Gastrocnemius medialis (tissue), 4 donors: ENCODE measurements at regions not wholly inside any gene's neighbourhood (a gene's known extent, or its start where the extent isn't known, plus 50 kb on each side); places are given as distances from the start of the nearest gene placed in this dataset.

Experiments used
- CTCF ChIP-seq, 5 experiments: fragments of 450-650 bp in 3 of 5; fragments of 200-600 bp in 2 of 5; sonication (generic) in 2 of 5; IDR thresholded peaks in 4 of 5; conservative IDR thresholded peaks in 1 of 5; 1 replicate in 4 of 5; 2 replicates in 1 of 5; pipeline ENCODE4 v1.5.1; 2016 to 2019; ENCODE audit warnings: antibody characterized with exemption in 5 of 5, mild to moderate bottlenecking in 3 of 5, moderate library complexity in 3 of 5
- POLR2A ChIP-seq, 2 donors: fragments of 450-650 bp; IDR thresholded peaks; one replicate each; pipeline ENCODE4 v1.6.1; 2017; ENCODE audit warnings: antibody characterized with exemption in 2 of 2, mild to moderate bottlenecking in 2 of 2, moderate library complexity in 2 of 2

- TF ChIP-seq CTCF (IDR thresholded peaks at IDR 0.05 in 4 of 5, conservative IDR thresholded peaks at IDR 0.05 in 1 of 5) (no peak), POLR2A (IDR thresholded peaks at IDR 0.05) (no peak)
These were observed 112.2 kb upstream of the TACR1 start for GRCh38 chr2:75311521-75311920.
